IMR-90 (cell line): ENCODE measurements at regions not wholly inside any gene's neighbourhood (a gene's known extent, or its start where the extent isn't known, plus 50 kb on each side); places are given as distances from the start of the nearest gene placed in this dataset.

Experiments
- ATAC-seq: fragments of 200-7000 bp; cut with Tn5 transposase; 2 replicates; pipeline ENCODE4 v1.9.1; 2020; ENCODE audit warnings: low read depth, mild to moderate bottlenecking, moderate library complexity
- BruUV-seq: library from RNA; stranded (reverse); fragments of 400-500 nt; replicated peaks from 2 replicates; lab custom pipeline; 2021; lab: Mats Ljungman, UMichigan
- CTCF ChIA-PET: fragments of 300-600 bp; formaldehyde crosslinking; extraction: SDS; loops from one replicate; lab custom pipeline; 2021; ENCODE audit warnings: antibody characterized with exemption; lab: Yijun Ruan, JAX
- POLR2A ChIA-PET: fragments of 300-600 bp; sonication (Branson Sonifier 250); formaldehyde crosslinking; loops from one replicate; lab custom pipeline; 2022; ENCODE audit warnings: antibody characterized with exemption; ENCODE audit not compliant: unreplicated experiment; lab: Charles Lee
- DNase-seq: peaks from one replicate; pipeline ENCODE4 v3.0.0; 2013
- H2AFZ ChIP-seq: replicated peaks from 2 replicates; pipeline ENCODE3; 2013; ENCODE audit warnings: low read length, mild to moderate bottlenecking; ENCODE audit not compliant: poor library complexity
- H2AK5ac ChIP-seq: 2 replicates; pipeline ENCODE4 v1.6.1; 2013; ENCODE audit warnings: low read depth, low read length, inconsistent platforms
- H2AK9ac ChIP-seq: replicated peaks from 2 replicates; pipeline ENCODE3; 2013; ENCODE audit warnings: mild to moderate bottlenecking, low read depth, low read length, moderate library complexity; ENCODE audit not compliant: poor library complexity
- H2BK120ac ChIP-seq: 2 replicates; pipeline ENCODE4 v1.6.1; 2013; ENCODE audit warnings: low read depth, low read length, inconsistent platforms
- H2BK15ac ChIP-seq: 3 replicates; pipeline ENCODE4 v1.6.1; 2013; ENCODE audit warnings: low read depth, low read length, inconsistent platforms
- H2BK20ac ChIP-seq: 2 replicates; pipeline ENCODE4 v1.6.1; 2013; ENCODE audit warnings: low read depth, mild to moderate bottlenecking, inconsistent platforms, low read length, moderate library complexity
- H2BK5ac ChIP-seq: 2 replicates; pipeline ENCODE4 v1.6.1; 2013; ENCODE audit warnings: mild to moderate bottlenecking, low read depth, low read length, inconsistent platforms; ENCODE audit not compliant: poor library complexity, severe bottlenecking
- H3K14ac ChIP-seq: replicated peaks from 2 replicates; pipeline ENCODE4 v1.6.1; 2013; ENCODE audit warnings: low read depth, low read length, inconsistent platforms
- H3K18ac ChIP-seq: 2 replicates; pipeline ENCODE4 v1.6.1; 2013; ENCODE audit warnings: low read depth, low read length, control low read depth
- H3K23ac ChIP-seq: 2 replicates; pipeline ENCODE4 v1.6.1; 2013; ENCODE audit warnings: low read depth, low read length, inconsistent platforms
- H3K27ac ChIP-seq: 2 replicates; pipeline ENCODE4 v1.5.1; 2013; ENCODE audit warnings: mild to moderate bottlenecking, control low read depth, low read length; ENCODE audit not compliant: insufficient read depth
- H3K27me3 ChIP-seq: 2 replicates; pipeline ENCODE4 v1.6.1; 2013; ENCODE audit warnings: low read length; ENCODE audit not compliant: control insufficient read depth, insufficient read depth
- H3K36me3 ChIP-seq: 2 replicates; pipeline ENCODE4 v1.6.1; 2013; ENCODE audit warnings: low read length, mixed read lengths; ENCODE audit not compliant: control insufficient read depth, insufficient read depth
- H3K4ac ChIP-seq: 2 replicates; pipeline ENCODE4 v1.6.1; 2013; ENCODE audit warnings: low read depth, low read length, inconsistent platforms
- H3K4me1 ChIP-seq: 2 replicates; pipeline ENCODE4 v1.6.1; 2013; ENCODE audit warnings: low read length, mixed read lengths; ENCODE audit not compliant: control insufficient read depth, insufficient read depth
- H3K4me2 ChIP-seq: 2 replicates; pipeline ENCODE4 v1.6.1; 2013; ENCODE audit warnings: low read depth, mild to moderate bottlenecking, control low read depth, low read length, moderate library complexity
- H3K4me3 ChIP-seq: 2 replicates; pipeline ENCODE4 v1.5.1; 2013; ENCODE audit warnings: low read depth, mild to moderate bottlenecking, control low read depth, low read length, moderate library complexity; ENCODE audit not compliant: insufficient read depth
- H3K56ac ChIP-seq: 2 replicates; pipeline ENCODE4 v1.6.1; 2013; ENCODE audit warnings: low read length, inconsistent platforms; ENCODE audit not compliant: insufficient read depth; ENCODE audit errors: extremely low read depth
- H3K79me1 ChIP-seq, 2 experiments: 2 replicates each; pipeline ENCODE4 v1.6.1; 2013; ENCODE audit warnings: low read length in 2 of 2, inconsistent platforms in 1 of 2, low read depth in 1 of 2
- H3K9ac ChIP-seq: 2 replicates; pipeline ENCODE4 v1.6.1; 2013; ENCODE audit warnings: low read depth, low read length, control low read depth
- H3K9me1 ChIP-seq: 2 replicates; pipeline ENCODE4 v1.6.1; 2013; ENCODE audit warnings: low read length, inconsistent platforms; ENCODE audit not compliant: insufficient read depth
- H3K9me3 ChIP-seq: 2 replicates; pipeline ENCODE4 v1.6.1; 2013; ENCODE audit warnings: low read length; ENCODE audit not compliant: control insufficient read depth, insufficient read depth
- H4K20me1 ChIP-seq: 2 replicates; pipeline ENCODE4 v1.6.1; 2013; ENCODE audit warnings: low read length, inconsistent platforms; ENCODE audit not compliant: insufficient read depth
- H4K5ac ChIP-seq: 2 replicates; pipeline ENCODE4 v1.6.1; 2013; ENCODE audit warnings: mild to moderate bottlenecking, low read depth, low read length, control low read depth
- H4K8ac ChIP-seq, 2 experiments: 2 replicates each; pipeline ENCODE4 v1.6.1; 2013; ENCODE audit warnings: low read depth in 2 of 2, low read length in 2 of 2, control low read depth in 1 of 2, inconsistent platforms in 1 of 2
- H4K91ac ChIP-seq: 2 replicates; pipeline ENCODE4 v1.6.1; 2013; ENCODE audit warnings: low read depth, low read length, inconsistent platforms; ENCODE audit not compliant: insufficient read depth
- BHLHE40 ChIP-seq: fragments of 150-350 bp; IDR thresholded peaks from 2 replicates; pipeline ENCODE4 v1.6.1; 2016; ENCODE audit warnings: mild to moderate bottlenecking, low read depth, low read length
- CEBPB ChIP-seq: IDR thresholded peaks from 2 replicates; pipeline ENCODE4 v1.6.1; 2012; ENCODE audit warnings: low read depth, low read length, improper control_type of control experiment
- CHD1 ChIP-seq: IDR thresholded peaks from 2 replicates; pipeline ENCODE4 v1.6.1; 2012; ENCODE audit warnings: low read depth, low read length, improper control_type of control experiment
- CTCF ChIP-seq: conservative IDR thresholded peaks from 2 replicates; pipeline ENCODE4 v1.5.1; 2012; ENCODE audit warnings: mild to moderate bottlenecking, low read depth, low read length, improper control_type of control experiment
- FOS ChIP-seq: fragments of 150-350 bp; IDR thresholded peaks from 2 replicates; pipeline ENCODE4 v1.6.1; 2016; ENCODE audit warnings: low read depth, low read length
- MAFK ChIP-seq: IDR thresholded peaks from 2 replicates; pipeline ENCODE4 v1.6.1; 2012; ENCODE audit warnings: low read depth, low read length, improper control_type of control experiment
- MAZ ChIP-seq: IDR thresholded peaks from 2 replicates; pipeline ENCODE4 v1.6.1; 2012; ENCODE audit warnings: low read depth, mild to moderate bottlenecking, low read length, improper control_type of control experiment, moderate library complexity, borderline replicate concordance
- MXI1 ChIP-seq: IDR thresholded peaks from 2 replicates; pipeline ENCODE4 v1.6.1; 2012; ENCODE audit warnings: low read depth, mild to moderate bottlenecking, low read length, moderate library complexity, borderline replicate concordance
- NFE2L2 ChIP-seq: fragments of 150-350 bp; IDR thresholded peaks from 2 replicates; pipeline ENCODE4 v1.6.1; 2016; ENCODE audit warnings: low read depth, mild to moderate bottlenecking, low read length
- POLR2A ChIP-seq: IDR thresholded peaks from 2 replicates; pipeline ENCODE4 v1.6.1; 2012; ENCODE audit warnings: mild to moderate bottlenecking, low read depth, low read length
- RAD21 ChIP-seq: IDR thresholded peaks from 2 replicates; pipeline ENCODE4 v1.6.1; 2012; ENCODE audit warnings: low read length, improper control_type of control experiment
- RCOR1 ChIP-seq: IDR thresholded peaks from 2 replicates; pipeline ENCODE4 v1.6.1; 2012; ENCODE audit warnings: mild to moderate bottlenecking, low read length, improper control_type of control experiment; ENCODE audit not compliant: insufficient replicate concordance
- RFX5 ChIP-seq: IDR thresholded peaks from 2 replicates; pipeline ENCODE4 v1.8.0; 2012; ENCODE audit warnings: low read depth, mild to moderate bottlenecking, low read length, moderate library complexity
- SMC3 ChIP-seq: fragments of 150-350 bp; IDR thresholded peaks from 2 replicates; pipeline ENCODE4 v1.6.1; 2016; ENCODE audit warnings: low read depth, mild to moderate bottlenecking, antibody characterized with exemption, low read length, moderate library complexity
- WGBS, 2 experiments: methylation state at CpG; one replicate each; pipeline versions ENCODE4 v1.1.5 to v1.1.7; 2013; ENCODE audit warnings: missing lambda C conversion rate in 2 of 2; ENCODE audit not compliant: insufficient read length in 1 of 2; ENCODE audit errors: extremely low coverage in 2 of 2; 5-methylcytosine and 5-hydroxymethylcytosine counted together
- dilution Hi-C: fragments of 300-500 bp; cut with HindIII; formaldehyde crosslinking; loops from one replicate; pipeline ENCODE4 v1.14.3; 2018; ENCODE audit warnings: low sequenced_read_pairs; ENCODE audit not compliant: unreplicated experiment
- in situ Hi-C: fragments of 300-500 bp; cut with MboI; formaldehyde crosslinking; loops from 3 replicates; pipeline ENCODE4 v1.14.3; 2019; ENCODE audit warnings: low sequenced_read_pairs, inconsistent platforms, mixed read lengths
- intact Hi-C: fragments of 100-400 bp; cut with micrococcal nuclease; formaldehyde crosslinking; loops from 2 replicates; pipeline ENCODE4 v1.10.0; 2022
- TF ChIP-seq, protein P1 (sequence below): fragments of 150-350 bp; IDR thresholded peaks from 2 replicates; pipeline ENCODE4 v1.6.1; 2017; ENCODE audit warnings: mild to moderate bottlenecking, antibody characterized with exemption, low read length, low read depth
- TF ChIP-seq, protein P2 (sequence below): fragments of 150-350 bp; IDR thresholded peaks from 2 replicates; pipeline ENCODE4 v1.6.1; 2016; ENCODE audit warnings: low read depth, mild to moderate bottlenecking, low read length, moderate library complexity, borderline replicate concordance

DNA sequence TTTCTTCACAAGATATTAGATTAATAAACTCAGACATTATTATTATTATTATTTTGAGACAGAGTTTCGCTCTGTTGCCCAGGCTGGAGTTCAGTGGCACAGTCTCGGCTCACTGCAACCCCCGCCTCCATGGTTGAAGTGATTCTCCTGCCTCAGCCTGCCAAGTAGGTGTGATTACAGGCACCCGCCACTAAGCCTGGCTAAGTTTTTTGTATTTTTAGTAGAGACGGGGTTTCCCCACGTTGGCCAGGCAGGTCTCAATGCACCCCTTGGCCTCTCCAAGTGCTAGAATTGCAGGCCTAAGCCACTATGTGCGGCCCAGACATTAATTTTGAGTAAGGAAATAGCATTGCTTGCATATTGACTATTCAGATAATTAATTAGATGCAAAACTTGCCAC is 554.9 kb upstream of the LRFN5 start:
- Histone ChIP-seq H4K5ac (no peak overlapping the region), H2AFZ (no peak overlapping the region), H3K9me3 (peaks cover 2% of the 10 kb centered on the region; the same call in 1 of the 2 replicates), H3K27ac (no peak overlapping the region), H4K91ac (no peak overlapping the region), H3K9me1 (no peaks in the 10 kb centered on the region), H3K4me3 (no peak overlapping the region), H3K79me1 (no peaks in the 10 kb centered on the region), H2BK20ac (no peak overlapping the region), H4K20me1 (no peaks in the 10 kb centered on the region), H3K23ac (no peak overlapping the region), H3K9ac (no peak overlapping the region), H3K18ac (no peak overlapping the region), H2AK9ac (no peak overlapping the region), H3K4ac (no peak overlapping the region), H3K14ac (no peak overlapping the region), H3K56ac (no peak overlapping the region), H3K36me3 (no peaks in the 10 kb centered on the region), H2AK5ac (no peak overlapping the region), H2BK120ac (no peak overlapping the region), H2BK5ac (no peak overlapping the region), H3K4me2 (no peak overlapping the region), H4K8ac (no peak overlapping the region), H3K27me3 (no peaks in the 10 kb centered on the region), H3K4me1 (no peaks in the 10 kb centered on the region), H2BK15ac (no peak overlapping the region)
- dilution Hi-C loops = no loop called here
- intact Hi-C loops = no loop called here
- 0% methylated on average over 1 of the region's 7 CpGs; no CpG with 5 or more reads in 1 of the 2 experiments for WGBS, 2 experiments
- no peak for ATAC-seq
- DNase-seq = no peak
- in situ Hi-C loops = no loop called here
- CTCF ChIA-PET = no interaction called here
- TF ChIP-seq SMC3 (no peak), MXI1 (no peak), MAZ (no peak), MAFK (no peak), CEBPB (no peak), RCOR1 (no peak), CTCF (no peak), POLR2A (no peak), CHD1 (no peak), FOS (no peak), RFX5 (no peak), BHLHE40 (no peak), NFE2L2 (no peak), RAD21 (no peak)
- TF ChIP-seq, protein P1, sequence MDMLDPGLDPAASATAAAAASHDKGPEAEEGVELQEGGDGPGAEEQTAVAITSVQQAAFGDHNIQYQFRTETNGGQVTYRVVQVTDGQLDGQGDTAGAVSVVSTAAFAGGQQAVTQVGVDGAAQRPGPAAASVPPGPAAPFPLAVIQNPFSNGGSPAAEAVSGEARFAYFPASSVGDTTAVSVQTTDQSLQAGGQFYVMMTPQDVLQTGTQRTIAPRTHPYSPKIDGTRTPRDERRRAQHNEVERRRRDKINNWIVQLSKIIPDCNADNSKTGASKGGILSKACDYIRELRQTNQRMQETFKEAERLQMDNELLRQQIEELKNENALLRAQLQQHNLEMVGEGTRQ = no peak
- TF ChIP-seq, protein P2, sequence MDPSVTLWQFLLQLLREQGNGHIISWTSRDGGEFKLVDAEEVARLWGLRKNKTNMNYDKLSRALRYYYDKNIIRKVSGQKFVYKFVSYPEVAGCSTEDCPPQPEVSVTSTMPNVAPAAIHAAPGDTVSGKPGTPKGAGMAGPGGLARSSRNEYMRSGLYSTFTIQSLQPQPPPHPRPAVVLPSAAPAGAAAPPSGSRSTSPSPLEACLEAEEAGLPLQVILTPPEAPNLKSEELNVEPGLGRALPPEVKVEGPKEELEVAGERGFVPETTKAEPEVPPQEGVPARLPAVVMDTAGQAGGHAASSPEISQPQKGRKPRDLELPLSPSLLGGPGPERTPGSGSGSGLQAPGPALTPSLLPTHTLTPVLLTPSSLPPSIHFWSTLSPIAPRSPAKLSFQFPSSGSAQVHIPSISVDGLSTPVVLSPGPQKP = no peak
- POLR2A ChIA-PET = no interaction called here
- BruUV-seq = no TSS peak
